Neural progenitor cell (in vitro differentiated cells): ENCODE measurements at regions not wholly inside any gene's neighbourhood (a gene's known extent, or its start where the extent isn't known, plus 50 kb on each side); places are given as distances from the start of the nearest gene placed in this dataset.

ENCODE experiments used
- EZH2 ChIP-seq: fragments of 200-600 bp; sonication (generic); IDR thresholded peaks from 2 replicates; pipeline ENCODE4 v1.6.1; 2017; ENCODE audit warnings: antibody characterized with exemption, mild to moderate bottlenecking, moderate library complexity
- EZH2phosphoT487 ChIP-seq: fragments of 200-600 bp; sonication (generic); IDR thresholded peaks from 2 replicates; pipeline ENCODE4 v1.6.1; 2017; ENCODE audit warnings: antibody characterized with exemption
- TF ChIP-seq, protein P1 (sequence below): fragments of 200-600 bp; sonication (generic); IDR thresholded peaks from 2 replicates; pipeline ENCODE4 v1.5.1; 2017; ENCODE audit warnings: antibody characterized with exemption, mild to moderate bottlenecking

DNA sequence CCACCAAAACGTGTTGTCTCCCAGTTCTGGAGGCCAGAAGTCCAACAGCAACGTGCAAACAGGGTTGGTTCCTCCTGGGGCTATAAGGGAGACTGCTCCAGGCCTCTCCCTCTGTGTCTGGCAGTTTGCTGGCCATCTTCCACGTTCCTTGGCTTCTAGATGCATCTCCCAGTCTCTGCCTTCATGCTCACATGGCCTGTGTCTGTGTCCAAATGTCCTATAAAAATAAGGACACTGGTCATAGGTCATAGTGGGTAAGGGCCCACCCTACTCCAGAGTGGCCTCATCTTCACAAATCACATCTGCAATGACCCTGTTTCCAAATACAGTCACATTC lies 69.4 kb upstream of the TAF1B start:
- TF ChIP-seq EZH2 = no peak
- TF ChIP-seq, protein P1, sequence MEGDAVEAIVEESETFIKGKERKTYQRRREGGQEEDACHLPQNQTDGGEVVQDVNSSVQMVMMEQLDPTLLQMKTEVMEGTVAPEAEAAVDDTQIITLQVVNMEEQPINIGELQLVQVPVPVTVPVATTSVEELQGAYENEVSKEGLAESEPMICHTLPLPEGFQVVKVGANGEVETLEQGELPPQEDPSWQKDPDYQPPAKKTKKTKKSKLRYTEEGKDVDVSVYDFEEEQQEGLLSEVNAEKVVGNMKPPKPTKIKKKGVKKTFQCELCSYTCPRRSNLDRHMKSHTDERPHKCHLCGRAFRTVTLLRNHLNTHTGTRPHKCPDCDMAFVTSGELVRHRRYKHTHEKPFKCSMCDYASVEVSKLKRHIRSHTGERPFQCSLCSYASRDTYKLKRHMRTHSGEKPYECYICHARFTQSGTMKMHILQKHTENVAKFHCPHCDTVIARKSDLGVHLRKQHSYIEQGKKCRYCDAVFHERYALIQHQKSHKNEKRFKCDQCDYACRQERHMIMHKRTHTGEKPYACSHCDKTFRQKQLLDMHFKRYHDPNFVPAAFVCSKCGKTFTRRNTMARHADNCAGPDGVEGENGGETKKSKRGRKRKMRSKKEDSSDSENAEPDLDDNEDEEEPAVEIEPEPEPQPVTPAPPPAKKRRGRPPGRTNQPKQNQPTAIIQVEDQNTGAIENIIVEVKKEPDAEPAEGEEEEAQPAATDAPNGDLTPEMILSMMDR = no peak
- TF ChIP-seq EZH2phosphoT487 = no peak
